ENCODE measurements at regions not wholly inside any gene's neighbourhood (a gene's known extent, or its start where the extent isn't known, plus 50 kb on each side); places are given as distances from the start of the nearest gene placed in this dataset.

GRCh38 chr2:57402096-57402495 is 644.5 kb upstream of the VRK2 start:
- Histone ChIP-seq H2AK5ac (ENCODE audit: low read length) (no peak overlapping the region), H3K27me3 (ENCODE audit: insufficient read depth, low read length) (no peaks in the 10 kb centered on the region), H3K9me3 (ENCODE audit: insufficient read depth, low read depth, low read length) (no peaks in the 10 kb centered on the region), H3K23ac (ENCODE audit: low read length) (no peak overlapping the region), H3K79me2 (ENCODE audit: control insufficient read depth, insufficient read depth, low read length, poor library complexity) (no peaks in the 10 kb centered on the region), H4K12ac (ENCODE audit: low read depth, low read length) (no peak overlapping the region), H2BK5ac (ENCODE audit: low read depth, low read length, poor library complexity) (no peak overlapping the region), H2BK120ac (ENCODE audit: insufficient read depth, low read length, poor library complexity) (no peak overlapping the region), H3K4me1 (ENCODE audit: control insufficient read depth in 1 of 2, insufficient read depth in 2 of 2, low read length in 2 of 2) (no peaks in the 10 kb centered on the region), H3K4me3 (ENCODE audit: low read depth, low read length) (no peak overlapping the region), H3K14ac (ENCODE audit: low read length) (no peak overlapping the region), H3K4ac (ENCODE audit: low read depth, low read length) (no peak overlapping the region), H2BK12ac (ENCODE audit: low read length) (no peak overlapping the region), H3K36me3 (ENCODE audit: control insufficient read depth in 1 of 2, insufficient read depth in 2 of 2, low read length in 2 of 2) (no peaks in the 10 kb centered on the region), H4K8ac (ENCODE audit: low read depth, low read length) (no peak overlapping the region), H3K18ac (ENCODE audit: low read length) (no peak overlapping the region), H3K9ac (ENCODE audit: low read length) (no peak overlapping the region), H3K79me1 (ENCODE audit: low read length) (no peaks in the 10 kb centered on the region), H4K91ac (ENCODE audit: low read depth, low read length) (no peak overlapping the region), H3K27ac (ENCODE audit: low read depth, low read length) (no peak overlapping the region), H2AFZ (ENCODE audit: insufficient read depth, low read length, poor library complexity) (no peak overlapping the region), H3K4me2 (ENCODE audit: low read length) (no peak overlapping the region)
- no peak for DNase-seq
- WGBS (ENCODE audit: extremely low coverage, insufficient coverage, insufficient read length) = no CpG with 5 or more reads among the region's 2 CpGs

GRCh38 chr2:57402755-57403154 is 643.9 kb upstream of the VRK2 start:
- Histone ChIP-seq H3K79me1 (ENCODE audit: low read length) (no peaks in the 10 kb centered on the region), H4K12ac (ENCODE audit: low read depth, low read length) (no peak overlapping the region), H3K9ac (ENCODE audit: low read length) (no peak overlapping the region), H3K23ac (ENCODE audit: low read length) (no peak overlapping the region), H2AK5ac (ENCODE audit: low read length) (no peak overlapping the region), H3K14ac (ENCODE audit: low read length) (no peak overlapping the region), H2BK5ac (ENCODE audit: low read depth, low read length, poor library complexity) (no peak overlapping the region), H3K27me3 (ENCODE audit: insufficient read depth, low read length) (no peaks in the 10 kb centered on the region), H3K9me3 (ENCODE audit: insufficient read depth, low read depth, low read length) (no peaks in the 10 kb centered on the region), H2BK12ac (ENCODE audit: low read length) (no peak overlapping the region), H3K27ac (ENCODE audit: low read depth, low read length) (no peak overlapping the region), H2BK120ac (ENCODE audit: insufficient read depth, low read length, poor library complexity) (no peak overlapping the region), H4K8ac (ENCODE audit: low read depth, low read length) (no peak overlapping the region), H3K4me2 (ENCODE audit: low read length) (no peak overlapping the region), H4K91ac (ENCODE audit: low read depth, low read length) (no peak overlapping the region), H3K36me3 (ENCODE audit: control insufficient read depth in 1 of 2, insufficient read depth in 2 of 2, low read length in 2 of 2) (no peaks in the 10 kb centered on the region), H2AFZ (ENCODE audit: insufficient read depth, low read length, poor library complexity) (no peak overlapping the region), H3K79me2 (ENCODE audit: control insufficient read depth, insufficient read depth, low read length, poor library complexity) (no peaks in the 10 kb centered on the region), H3K18ac (ENCODE audit: low read length) (no peak overlapping the region), H3K4ac (ENCODE audit: low read depth, low read length) (no peak overlapping the region), H3K4me1 (ENCODE audit: control insufficient read depth in 1 of 2, insufficient read depth in 2 of 2, low read length in 2 of 2) (peaks cover 0 to 2% of the 10 kb centered on the region in 2 experiments), H3K4me3 (ENCODE audit: low read depth, low read length) (no peak overlapping the region)
- no CpG with 5 or more reads among the region's 1 CpG for WGBS (ENCODE audit: extremely low coverage, insufficient coverage, insufficient read length)
- DNase-seq = no peak

- no peak overlapping the region for H4K91ac ChIP-seq (ENCODE audit: low read depth, low read length)
- H3K9me3 ChIP-seq (ENCODE audit: insufficient read depth, low read depth, low read length) = no peaks in the 10 kb centered on the region
- no peak overlapping the region for H2BK5ac ChIP-seq (ENCODE audit: low read depth, low read length, poor library complexity)
- H3K27me3 ChIP-seq (ENCODE audit: insufficient read depth, low read length) = no peaks in the 10 kb centered on the region
- no peaks in the 10 kb centered on the region for H3K79me1 ChIP-seq (ENCODE audit: low read length)
- no peak overlapping the region for H2AK5ac ChIP-seq (ENCODE audit: low read length)
- no peak overlapping the region for H4K8ac ChIP-seq (ENCODE audit: low read depth, low read length)
- H3K27ac ChIP-seq (ENCODE audit: low read depth, low read length) = no peak overlapping the region
- no peak overlapping the region for H3K18ac ChIP-seq (ENCODE audit: low read length)
- H3K14ac ChIP-seq (ENCODE audit: low read length) = no peak overlapping the region
- H3K36me3 ChIP-seq (ENCODE audit: control insufficient read depth in 1 of 2, insufficient read depth in 2 of 2, low read length in 2 of 2) = no peaks in the 10 kb centered on the region
- no CpG with 5 or more reads among the region's 1 CpG for WGBS (ENCODE audit: extremely low coverage, insufficient coverage, insufficient read length)
- H3K4ac ChIP-seq (ENCODE audit: low read depth, low read length) = no peak overlapping the region
- H2BK12ac ChIP-seq (ENCODE audit: low read length) = no peak overlapping the region
- H3K79me2 ChIP-seq (ENCODE audit: control insufficient read depth, insufficient read depth, low read length, poor library complexity) = no peaks in the 10 kb centered on the region
- no peak overlapping the region for H2BK120ac ChIP-seq (ENCODE audit: insufficient read depth, low read length, poor library complexity)
- no peak overlapping the region for H3K9ac ChIP-seq (ENCODE audit: low read length)
- no peak overlapping the region for H3K23ac ChIP-seq (ENCODE audit: low read length)
- H3K4me1 ChIP-seq (ENCODE audit: control insufficient read depth in 1 of 2, insufficient read depth in 2 of 2, low read length in 2 of 2) = peaks cover 4 to 5% of the 10 kb centered on the region in 2 experiments
- no peak for DNase-seq
- H3K4me3 ChIP-seq (ENCODE audit: low read depth, low read length) = no peak overlapping the region
- no peak overlapping the region for H3K4me2 ChIP-seq (ENCODE audit: low read length)
- no peak overlapping the region for H2AFZ ChIP-seq (ENCODE audit: insufficient read depth, low read length, poor library complexity)
- no peak overlapping the region for H4K12ac ChIP-seq (ENCODE audit: low read depth, low read length)
Measured at GRCh38 chr2:57407772-57408201, 638.8 kb upstream of the VRK2 start.

- peaks cover 4 to 5% of the 10 kb centered on the region in 2 experiments for H3K4me1 ChIP-seq (ENCODE audit: control insufficient read depth in 1 of 2, insufficient read depth in 2 of 2, low read length in 2 of 2)
- no peak overlapping the region for H2AK5ac ChIP-seq (ENCODE audit: low read length)
- H3K79me1 ChIP-seq (ENCODE audit: low read length) = no peaks in the 10 kb centered on the region
- no peak overlapping the region for H3K23ac ChIP-seq (ENCODE audit: low read length)
- H3K9ac ChIP-seq (ENCODE audit: low read length) = no peak overlapping the region
- no peak overlapping the region for H4K8ac ChIP-seq (ENCODE audit: low read depth, low read length)
- H3K4me3 ChIP-seq (ENCODE audit: low read depth, low read length) = no peak overlapping the region
- H2AFZ ChIP-seq (ENCODE audit: insufficient read depth, low read length, poor library complexity) = no peak overlapping the region
- DNase-seq = no peak
- H4K91ac ChIP-seq (ENCODE audit: low read depth, low read length) = no peak overlapping the region
- H3K36me3 ChIP-seq (ENCODE audit: control insufficient read depth in 1 of 2, insufficient read depth in 2 of 2, low read length in 2 of 2) = no peaks in the 10 kb centered on the region
- H4K12ac ChIP-seq (ENCODE audit: low read depth, low read length) = no peak overlapping the region
- no peak overlapping the region for H2BK12ac ChIP-seq (ENCODE audit: low read length)
- H3K4me2 ChIP-seq (ENCODE audit: low read length) = no peak overlapping the region
- no peak overlapping the region for H3K4ac ChIP-seq (ENCODE audit: low read depth, low read length)
- no CpG with 5 or more reads among the region's 1 CpG for WGBS (ENCODE audit: extremely low coverage, insufficient coverage, insufficient read length)
- H3K27me3 ChIP-seq (ENCODE audit: insufficient read depth, low read length) = no peaks in the 10 kb centered on the region
- no peaks in the 10 kb centered on the region for H3K9me3 ChIP-seq (ENCODE audit: insufficient read depth, low read depth, low read length)
- no peak overlapping the region for H3K14ac ChIP-seq (ENCODE audit: low read length)
- no peak overlapping the region for H3K27ac ChIP-seq (ENCODE audit: low read depth, low read length)
- H2BK120ac ChIP-seq (ENCODE audit: insufficient read depth, low read length, poor library complexity) = no peak overlapping the region
- no peak overlapping the region for H3K18ac ChIP-seq (ENCODE audit: low read length)
- no peaks in the 10 kb centered on the region for H3K79me2 ChIP-seq (ENCODE audit: control insufficient read depth, insufficient read depth, low read length, poor library complexity)
- no peak overlapping the region for H2BK5ac ChIP-seq (ENCODE audit: low read depth, low read length, poor library complexity)
Measured at GRCh38 chr2:57408587-57408986, 638.0 kb upstream of the VRK2 start.
